GM23338 (cell line): ENCODE measurements at regions not wholly inside any gene's neighbourhood (a gene's known extent, or its start where the extent isn't known, plus 50 kb on each side); places are given as distances from the start of the nearest gene placed in this dataset.

Source experiments
- ATAC-seq: fragments of 200-7000 bp; cut with Tn5 transposase; 3 replicates; pipeline ENCODE4 v1.9.1; 2020
- DNase-seq: peaks from one replicate; pipeline ENCODE4 v3.0.0-alpha.2; 2015; ENCODE audit warnings: low spot score
- H2AFZ ChIP-seq: fragments of 200-600 bp; sonication (generic); 2 replicates; pipeline ENCODE4 v1.8.0; 2016; ENCODE audit warnings: antibody characterized with exemption, mild to moderate bottlenecking, moderate library complexity
- H3F3A ChIP-seq: fragments of 200-600 bp; sonication (generic); replicated peaks from 2 replicates; pipeline ENCODE4 v1.8.0; 2017; ENCODE audit warnings: antibody characterized with exemption, mixed run types, low read depth
- H3K27ac ChIP-seq: fragments of 200-600 bp; sonication (generic); 2 replicates; pipeline ENCODE4 v1.6.1; 2016; ENCODE audit warnings: low read depth
- H3K27me3 ChIP-seq: fragments of 200-600 bp; sonication (generic); 2 replicates; pipeline ENCODE4 v1.8.0; 2016; ENCODE audit warnings: mild to moderate bottlenecking, mixed run types, moderate library complexity; ENCODE audit not compliant: insufficient read depth
- H3K36me3 ChIP-seq: fragments of 200-600 bp; sonication (generic); 2 replicates; pipeline ENCODE4 v1.8.0; 2016; ENCODE audit warnings: mild to moderate bottlenecking; ENCODE audit not compliant: insufficient read depth
- H3K4me1 ChIP-seq: fragments of 200-600 bp; sonication (generic); 2 replicates; pipeline ENCODE4 v1.8.0; 2016; ENCODE audit warnings: mild to moderate bottlenecking, moderate library complexity; ENCODE audit not compliant: insufficient read depth
- H3K4me2 ChIP-seq: fragments of 200-600 bp; sonication (generic); 2 replicates; pipeline ENCODE4 v1.7.1; 2017; ENCODE audit warnings: mixed run types
- H3K4me3 ChIP-seq: fragments of 200-600 bp; sonication (generic); 2 replicates; pipeline ENCODE4 v1.6.1; 2016; ENCODE audit warnings: mixed run types
- H3K79me2 ChIP-seq: fragments of 200-600 bp; sonication (generic); replicated peaks from 2 replicates; pipeline ENCODE4 v1.8.0; 2017; ENCODE audit warnings: mild to moderate bottlenecking; ENCODE audit not compliant: insufficient read depth
- H3K9me2 ChIP-seq: fragments of 200-600 bp; sonication (generic); 2 replicates; pipeline ENCODE4 v1.8.0; 2017; ENCODE audit not compliant: insufficient read depth
- H4K20me1 ChIP-seq: fragments of 200-600 bp; sonication (generic); replicated peaks from 2 replicates; pipeline ENCODE4 v1.8.0; 2017; ENCODE audit warnings: mild to moderate bottlenecking; ENCODE audit not compliant: insufficient read depth
- H3K27ac Mint-ChIP-seq: 2 replicates; pipeline ENCODE4 v1.8.0; 2020; ENCODE audit warnings: inconsistent platforms, mild to moderate bottlenecking, moderate library complexity, mixed read lengths
- H3K27me3 Mint-ChIP-seq: 3 replicates; pipeline ENCODE4 v1.8.0; 2022; ENCODE audit warnings: low read depth, mild to moderate bottlenecking, moderate library complexity, mixed read lengths, inconsistent platforms; ENCODE audit not compliant: insufficient read depth, poor library complexity
- H3K36me3 Mint-ChIP-seq: 3 replicates; pipeline ENCODE4 v1.8.0; 2021; ENCODE audit warnings: low read depth, mild to moderate bottlenecking, inconsistent platforms, moderate library complexity, mixed read lengths
- H3K4me1 Mint-ChIP-seq: 3 replicates; pipeline ENCODE4 v1.8.0; 2020; ENCODE audit warnings: mild to moderate bottlenecking, inconsistent platforms, mixed read lengths
- H3K4me3 Mint-ChIP-seq: 3 replicates; pipeline ENCODE4 v1.8.0; 2021; ENCODE audit warnings: moderate library complexity, mild to moderate bottlenecking, inconsistent platforms, mixed read lengths
- H3K9me3 Mint-ChIP-seq: 3 replicates; pipeline ENCODE4 v1.8.0; 2020; ENCODE audit warnings: moderate library complexity, mild to moderate bottlenecking, inconsistent platforms, mixed read lengths
- EZH2phosphoT487 ChIP-seq: fragments of 200-600 bp; sonication (generic); IDR thresholded peaks from one replicate; pipeline ENCODE4 v1.8.1; 2018; ENCODE audit warnings: antibody characterized with exemption; ENCODE audit not compliant: unreplicated experiment
- NANOG ChIP-seq: IDR thresholded peaks from 2 replicates; pipeline ENCODE4 v1.6.1; 2016; ENCODE audit warnings: antibody characterized with exemption, borderline replicate concordance
- POLR2AphosphoS5 ChIP-seq: IDR thresholded peaks from 2 replicates; pipeline ENCODE4 v1.6.1; 2016; ENCODE audit warnings: antibody characterized with exemption, low read depth
- STAT1 ChIP-seq: IDR thresholded peaks from one replicate; pipeline ENCODE4 v1.6.1; 2016; ENCODE audit warnings: antibody characterized with exemption; ENCODE audit not compliant: unreplicated experiment
- ZNF331 ChIP-seq: fragments of 250-450 bp; sonication (Bioruptor Pico); IDR thresholded peaks from 2 replicates; pipeline ENCODE4 v1.5.0; 2020; ENCODE audit warnings: low read depth, mild to moderate bottlenecking, moderate library complexity
- ZNF462 ChIP-seq: fragments of 250-450 bp; sonication (Bioruptor Pico); IDR thresholded peaks from 2 replicates; pipeline ENCODE4 v1.5.0; 2020; ENCODE audit warnings: mild to moderate bottlenecking, moderate library complexity
- TF ChIP-seq, protein P1 (sequence below): IDR thresholded peaks from 2 replicates; pipeline ENCODE4 v1.6.1; 2016; ENCODE audit warnings: antibody characterized with exemption

DNA sequence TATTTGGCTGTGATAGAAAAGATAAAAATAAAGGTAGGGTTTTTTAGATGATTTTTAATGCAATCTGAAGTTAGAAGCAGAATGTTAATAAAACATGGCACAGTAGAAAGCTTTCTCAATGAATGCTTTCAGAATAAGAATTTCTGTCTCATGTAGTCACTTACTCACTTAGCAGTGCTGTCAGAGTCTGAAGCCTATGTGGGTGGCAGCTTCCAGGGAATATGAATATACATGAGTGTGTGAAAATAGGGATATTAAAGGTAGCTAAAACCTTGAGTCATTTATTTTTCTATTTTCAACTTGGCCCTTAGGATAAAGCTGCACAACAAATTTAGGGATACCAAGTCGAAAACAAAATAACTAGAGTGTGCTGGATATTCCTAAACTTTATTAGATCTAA, 427.9 kb downstream of the AEBP2 start (continued):
- TF ChIP-seq ZNF462 (CRISPR knock-in tag) (no peak), NANOG (no peak)

DNA sequence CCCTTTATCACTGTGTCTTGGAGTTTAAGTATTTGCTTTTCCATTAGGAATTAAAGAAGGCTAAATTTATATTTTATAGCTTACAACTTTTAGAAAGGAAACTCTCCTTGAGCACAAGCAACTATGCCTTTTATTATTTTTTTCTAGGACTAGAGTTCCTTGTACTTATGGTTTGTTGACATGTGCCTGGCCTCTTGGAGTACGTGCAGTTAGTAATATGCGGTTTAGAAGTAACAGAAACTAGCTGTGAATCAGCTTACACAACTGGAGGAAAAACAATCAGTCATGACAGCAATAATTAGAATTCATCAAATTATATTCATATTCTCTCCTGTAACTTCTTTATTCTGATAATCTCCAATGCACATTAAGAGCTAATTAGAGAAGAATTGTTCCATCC, 428.7 kb downstream of the AEBP2 start:
- Mint-ChIP-seq H3K4me1 (no peaks in the 10 kb centered on the region), H3K27me3 (peaks cover 2% of the 10 kb centered on the region), H3K4me3 (no peak overlapping the region), H3K36me3 (no peaks in the 10 kb centered on the region), H3K9me3 (no peaks in the 10 kb centered on the region), H3K27ac (no peak overlapping the region)
- Histone ChIP-seq H3K4me2 (no peak overlapping the region), H3K4me1 (no peaks in the 10 kb centered on the region), H4K20me1 (no peaks in the 10 kb centered on the region), H3K36me3 (no peaks in the 10 kb centered on the region), H3K4me3 (no peak overlapping the region), H3K9me2 (no peaks in the 10 kb centered on the region), H3K79me2 (no peaks in the 10 kb centered on the region), H3K27ac (no peak overlapping the region), H3K27me3 (no peaks in the 10 kb centered on the region), H3F3A (no peaks in the 10 kb centered on the region), H2AFZ (no peak overlapping the region)
- ATAC-seq (no peak), DNase-seq (no peak)
- TF ChIP-seq EZH2phosphoT487 (no peak), ZNF462 (CRISPR knock-in tag) (no peak), NANOG (no peak), STAT1 (no peak), POLR2AphosphoS5 (no peak), ZNF331 (CRISPR knock-in tag) (no peak)
- TF ChIP-seq, protein P1, sequence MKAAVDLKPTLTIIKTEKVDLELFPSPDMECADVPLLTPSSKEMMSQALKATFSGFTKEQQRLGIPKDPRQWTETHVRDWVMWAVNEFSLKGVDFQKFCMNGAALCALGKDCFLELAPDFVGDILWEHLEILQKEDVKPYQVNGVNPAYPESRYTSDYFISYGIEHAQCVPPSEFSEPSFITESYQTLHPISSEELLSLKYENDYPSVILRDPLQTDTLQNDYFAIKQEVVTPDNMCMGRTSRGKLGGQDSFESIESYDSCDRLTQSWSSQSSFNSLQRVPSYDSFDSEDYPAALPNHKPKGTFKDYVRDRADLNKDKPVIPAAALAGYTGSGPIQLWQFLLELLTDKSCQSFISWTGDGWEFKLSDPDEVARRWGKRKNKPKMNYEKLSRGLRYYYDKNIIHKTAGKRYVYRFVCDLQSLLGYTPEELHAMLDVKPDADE: no peak
